Myocyte (in vitro differentiated cells): ENCODE measurements at regions not wholly inside any gene's neighbourhood (a gene's known extent, or its start where the extent isn't known, plus 50 kb on each side); places are given as distances from the start of the nearest gene placed in this dataset. TPM values are rescaled to one million over a fixed set of nuclear protein-coding genes. Genes with fewer than 3 reads are reported as not detected.

Experiments used
- DNase-seq: peaks from one replicate; pipeline ENCODE4 v3.0.0-alpha.2; 2012; ENCODE audit warnings: low read depth
- microRNA-seq: library from miRNA; unstranded; fragments of <30 nt; microRNA quantifications from one replicate; pipeline ENCODE4, GENCODE V29; 2016

- DNase-seq: no peak
Measured at GRCh38 chr5:88948746-88949600, 66.0 kb upstream of the MEF2C start.

GRCh38 chr5:88944751-88945531, 62.0 kb upstream of the MEF2C start:
- peak; percentile 88 for DNase-seq

- no peak for DNase-seq
Measured at GRCh38 chr5:88941581-88941980, 58.6 kb upstream of the MEF2C start.

- DNase-seq: no peak
Measured at GRCh38 chr5:88940713-88941112, 57.7 kb upstream of the MEF2C start.

- DNase-seq: no peak
Measured at GRCh38 chr5:88939300-88939699, 56.3 kb upstream of the MEF2C start.

- DNase-seq: peak; percentile 43
Measured at GRCh38 chr5:88938488-88938887, 55.5 kb upstream of the MEF2C start.

GRCh38 chr5:88937406-88937805, 54.4 kb upstream of the MEF2C start:
- DNase-seq: no peak

GRCh38 chr5:88934439-88934838, 51.5 kb upstream of the MEF2C start:
- no peak for DNase-seq

Small RNA genes in the stretch of these regions (microRNA-seq; reads per million reads assigned to microRNA genes)
- not detected for gene MIR3660
